ENCODE measurements at regions not wholly inside any gene's neighbourhood (a gene's known extent, or its start where the extent isn't known, plus 50 kb on each side); places are given as distances from the start of the nearest gene placed in this dataset.
A peak's percentile ranks its signal among the peaks of the same experiment; 100 is the strongest.

DNA sequence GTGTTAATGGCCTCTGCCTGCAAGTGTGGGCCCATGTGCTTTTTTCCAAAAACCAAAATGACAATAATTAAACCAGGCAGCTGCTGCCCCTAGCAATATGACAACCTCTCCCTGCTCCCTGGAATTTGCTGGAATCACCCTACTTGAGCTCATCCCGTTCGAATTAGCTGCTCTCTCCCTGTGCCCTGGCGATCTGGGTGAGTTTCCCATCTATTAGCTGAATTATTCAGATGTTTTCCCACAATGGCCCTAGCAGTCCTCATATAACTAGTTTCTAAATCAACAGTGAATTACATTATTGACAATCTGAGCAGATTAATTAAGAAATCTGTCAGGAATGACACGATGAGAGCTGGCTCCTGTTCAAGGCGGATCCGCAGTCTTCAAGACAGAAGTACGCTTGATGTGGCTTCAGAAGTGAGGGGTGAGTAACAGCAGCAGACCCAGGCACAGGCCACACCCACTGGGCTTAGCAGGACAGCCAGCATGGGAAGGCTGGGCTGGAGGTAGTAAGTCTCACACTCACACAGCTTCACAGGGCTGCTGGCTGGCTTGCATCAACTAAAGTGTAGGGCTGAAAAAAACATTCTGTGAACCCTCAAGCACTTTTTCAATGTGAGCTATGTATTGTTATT is 366.2 kb upstream of the ID2 start:
- no peak overlapping the region for H3K4me3 ChIP-seq (ENCODE audit: low read depth, low read length)
- no peak for TF ChIP-seq POLR2A (IDR thresholded peaks at IDR 0.05; ENCODE audit: extremely low read depth, insufficient read length)
- no peak for TF ChIP-seq CTCF (IDR thresholded peaks at IDR 0.05; ENCODE audit: low read depth, low read length)
- TF ChIP-seq MAX (IDR thresholded peaks at IDR 0.05; ENCODE audit: low read depth, low read length): no peak
- no peak for TF ChIP-seq MYC (IDR thresholded peaks at IDR 0.05; ENCODE audit: low read depth, low read length)
- DNase-seq (ENCODE audit: low read depth): peak; percentile 40

GRCh38 chr2:8316356-8316755 is 365.5 kb upstream of the ID2 start:
- no peak for DNase-seq (ENCODE audit: low read depth)
- TF ChIP-seq MAX (IDR thresholded peaks at IDR 0.05; ENCODE audit: low read depth, low read length) (no peak), CTCF (IDR thresholded peaks at IDR 0.05; ENCODE audit: low read depth, low read length) (no peak), POLR2A (IDR thresholded peaks at IDR 0.05; ENCODE audit: extremely low read depth, insufficient read length) (no peak), MYC (IDR thresholded peaks at IDR 0.05; ENCODE audit: low read depth, low read length) (no peak)
- H3K4me3 ChIP-seq (ENCODE audit: low read depth, low read length): no peak overlapping the region

DNA sequence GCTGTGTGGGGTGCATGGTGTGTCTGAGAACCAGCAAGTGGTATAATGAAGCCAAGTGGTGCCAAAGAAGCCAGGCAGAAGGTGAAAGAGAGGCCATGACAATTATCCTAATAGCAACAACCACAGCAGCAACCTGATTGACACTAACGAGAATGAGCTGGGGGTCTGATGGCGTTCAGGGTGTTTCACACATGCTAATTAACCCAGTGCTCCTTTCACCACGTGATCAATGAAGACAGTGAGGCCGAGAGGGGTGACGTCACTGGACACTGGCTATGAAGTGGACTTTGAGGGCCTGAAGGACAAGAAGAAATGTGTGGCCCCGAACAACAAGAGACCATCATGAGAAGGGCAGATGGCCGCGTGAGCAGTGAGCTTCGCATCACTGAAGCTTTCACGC is 364.4 kb upstream of the ID2 start:
- TF ChIP-seq MAX (IDR thresholded peaks at IDR 0.05; ENCODE audit: low read depth, low read length) (no peak), MYC (IDR thresholded peaks at IDR 0.05; ENCODE audit: low read depth, low read length) (no peak), POLR2A (IDR thresholded peaks at IDR 0.05; ENCODE audit: extremely low read depth, insufficient read length) (no peak), CTCF (IDR thresholded peaks at IDR 0.05; ENCODE audit: low read depth, low read length) (no peak)
- DNase-seq (ENCODE audit: low read depth): no peak
- H3K4me3 ChIP-seq (ENCODE audit: low read depth, low read length): no peak overlapping the region

GRCh38 chr2:8319219-8319618 is 362.6 kb upstream of the ID2 start:
- H3K4me3 ChIP-seq (ENCODE audit: low read depth, low read length): no peak overlapping the region
- TF ChIP-seq MYC (IDR thresholded peaks at IDR 0.05; ENCODE audit: low read depth, low read length): no peak
- DNase-seq (ENCODE audit: low read depth): no peak

DNA sequence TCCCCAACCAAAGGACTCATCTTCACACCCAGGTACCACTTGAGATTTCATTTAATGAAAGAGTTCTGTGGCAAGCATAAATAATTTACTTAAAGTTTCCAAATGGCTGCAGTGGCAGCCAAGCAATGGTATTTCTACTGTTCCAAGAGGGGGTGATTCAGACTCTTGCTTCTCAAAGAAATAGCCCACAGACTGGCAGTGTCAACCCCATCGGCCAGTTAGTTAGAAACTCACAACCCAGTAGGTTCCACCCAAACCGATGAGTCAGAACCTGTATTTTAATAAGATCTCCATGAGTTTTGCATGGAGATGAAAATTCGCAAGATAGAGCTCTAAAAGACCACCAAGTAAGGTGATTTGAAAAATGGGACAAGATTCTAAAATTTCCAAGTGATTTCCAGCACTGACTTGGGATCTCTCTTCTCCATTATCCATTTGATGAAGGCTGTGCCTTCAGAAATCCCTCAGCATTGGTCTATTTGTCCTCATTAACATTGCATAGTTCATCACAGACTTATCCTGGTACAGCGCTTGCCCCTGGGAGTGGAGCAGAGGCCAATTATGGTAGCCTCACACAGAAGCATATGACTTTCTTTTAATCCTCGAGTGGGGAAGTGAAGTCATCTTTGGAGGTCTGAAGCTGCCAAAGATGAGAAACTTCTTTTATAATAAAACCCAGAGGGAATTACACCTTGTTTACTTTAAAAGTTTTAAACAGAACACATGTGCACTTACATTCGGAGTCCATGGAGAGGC is 361.4 kb upstream of the ID2 start:
- no peak overlapping the region for H3K4me3 ChIP-seq (ENCODE audit: low read depth, low read length)
- TF ChIP-seq POLR2A (IDR thresholded peaks at IDR 0.05; ENCODE audit: extremely low read depth, insufficient read length): no peak
- no peak for TF ChIP-seq MYC (IDR thresholded peaks at IDR 0.05; ENCODE audit: low read depth, low read length)
- no peak for TF ChIP-seq CTCF (IDR thresholded peaks at IDR 0.05; ENCODE audit: low read depth, low read length)
- TF ChIP-seq MAX (IDR thresholded peaks at IDR 0.05; ENCODE audit: low read depth, low read length): no peak
- no peak for DNase-seq (ENCODE audit: low read depth)

DNA sequence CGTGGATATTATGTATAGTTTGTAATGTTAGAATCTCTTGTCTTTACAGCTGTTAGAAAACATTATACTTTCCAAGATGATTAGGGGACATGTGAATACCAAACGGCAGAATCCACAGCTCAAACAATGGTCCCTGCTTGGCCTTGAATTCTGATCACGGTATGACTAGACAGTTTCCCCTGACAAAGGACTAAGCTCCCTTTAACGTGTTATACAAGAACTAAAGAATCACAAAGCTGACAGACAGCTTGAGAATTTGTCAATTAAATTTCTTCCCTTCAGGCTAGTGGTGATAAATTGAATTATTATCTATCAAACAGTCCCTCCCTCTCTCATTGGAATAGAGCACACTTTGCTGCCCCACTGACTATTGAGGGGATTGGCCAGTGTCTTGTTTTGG is 359.2 kb upstream of the ID2 start:
- no peak overlapping the region for H3K4me3 ChIP-seq (ENCODE audit: low read depth, low read length)
- DNase-seq (ENCODE audit: low read depth): no peak
- TF ChIP-seq CTCF (IDR thresholded peaks at IDR 0.05; ENCODE audit: low read depth, low read length) (no peak), MAX (IDR thresholded peaks at IDR 0.05; ENCODE audit: low read depth, low read length) (no peak), MYC (IDR thresholded peaks at IDR 0.05; ENCODE audit: low read depth, low read length) (no peak), POLR2A (IDR thresholded peaks at IDR 0.05; ENCODE audit: extremely low read depth, insufficient read length) (no peak)

Data from NB4 (cell line).